ENCODE measurements at regions not wholly inside any gene's neighbourhood (a gene's known extent, or its start where the extent isn't known, plus 50 kb on each side); places are given as distances from the start of the nearest gene placed in this dataset.

GRCh38 chr13:54144828-54145227 is 1116.2 kb downstream of the OLFM4 start:
- TF ChIP-seq, protein P1, sequence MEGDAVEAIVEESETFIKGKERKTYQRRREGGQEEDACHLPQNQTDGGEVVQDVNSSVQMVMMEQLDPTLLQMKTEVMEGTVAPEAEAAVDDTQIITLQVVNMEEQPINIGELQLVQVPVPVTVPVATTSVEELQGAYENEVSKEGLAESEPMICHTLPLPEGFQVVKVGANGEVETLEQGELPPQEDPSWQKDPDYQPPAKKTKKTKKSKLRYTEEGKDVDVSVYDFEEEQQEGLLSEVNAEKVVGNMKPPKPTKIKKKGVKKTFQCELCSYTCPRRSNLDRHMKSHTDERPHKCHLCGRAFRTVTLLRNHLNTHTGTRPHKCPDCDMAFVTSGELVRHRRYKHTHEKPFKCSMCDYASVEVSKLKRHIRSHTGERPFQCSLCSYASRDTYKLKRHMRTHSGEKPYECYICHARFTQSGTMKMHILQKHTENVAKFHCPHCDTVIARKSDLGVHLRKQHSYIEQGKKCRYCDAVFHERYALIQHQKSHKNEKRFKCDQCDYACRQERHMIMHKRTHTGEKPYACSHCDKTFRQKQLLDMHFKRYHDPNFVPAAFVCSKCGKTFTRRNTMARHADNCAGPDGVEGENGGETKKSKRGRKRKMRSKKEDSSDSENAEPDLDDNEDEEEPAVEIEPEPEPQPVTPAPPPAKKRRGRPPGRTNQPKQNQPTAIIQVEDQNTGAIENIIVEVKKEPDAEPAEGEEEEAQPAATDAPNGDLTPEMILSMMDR (IDR thresholded peaks at IDR 0.05), result no peak
- no peak for TF ChIP-seq POLR2A (IDR thresholded peaks at IDR 0.05)

Measured in Peyer's patch (tissue), 4 donors.